T-helper 1 cell treated with Interleukin-12 subunit alpha and Interleukin-12 subunit beta and Interleukin-4 antibody, amounts not matched to agents 30 ng/mL and 1 ng/mL, for 36 hours (primary cell): ENCODE measurements at regions not wholly inside any gene's neighbourhood (a gene's known extent, or its start where the extent isn't known, plus 50 kb on each side); places are given as distances from the start of the nearest gene placed in this dataset.

Experiments
- intact Hi-C: fragments of 100-400 bp; cut with micrococcal nuclease; formaldehyde crosslinking; loops from one replicate; pipeline ENCODE4 v1.15.1; 2024

GRCh38 chr5:3284506-3284905 lies 311.1 kb upstream of the IRX1 start:
- intact Hi-C loops = no loop called here

GRCh38 chr5:3282841-3283240 lies 312.8 kb upstream of the IRX1 start:
- intact Hi-C loops = no loop called here

- intact Hi-C loops = no loop called here
These were observed 314.3 kb upstream of the IRX1 start for GRCh38 chr5:3281366-3281765.

- intact Hi-C loops = no loop called here
These were observed 317.0 kb upstream of the IRX1 start for GRCh38 chr5:3278643-3279042.

- intact Hi-C loops = no loop called here
These were observed 317.9 kb upstream of the IRX1 start for GRCh38 chr5:3277590-3278196.

- intact Hi-C loops = no loop called here
These were observed 318.7 kb upstream of the IRX1 start for GRCh38 chr5:3276896-3277295.

- intact Hi-C loops = no loop called here
These were observed 326.1 kb upstream of the IRX1 start for GRCh38 chr5:3269395-3270169.

GRCh38 chr5:3268760-3269330 lies 326.8 kb upstream of the IRX1 start:
- intact Hi-C loops = no loop called here

- intact Hi-C loops = no loop called here
These were observed 328.8 kb upstream of the IRX1 start for GRCh38 chr5:3266861-3267260.

- intact Hi-C loops = no loop called here
These were observed 329.7 kb upstream of the IRX1 start for GRCh38 chr5:3265936-3266335.

- intact Hi-C loops = no loop called here
These were observed 330.3 kb upstream of the IRX1 start for GRCh38 chr5:3265131-3265885.

- intact Hi-C loops = no loop called here
These were observed 333.2 kb upstream of the IRX1 start for GRCh38 chr5:3262451-3262850.

- intact Hi-C loops = no loop called here
These were observed 334.6 kb upstream of the IRX1 start for GRCh38 chr5:3261081-3261480.

GRCh38 chr5:3258050-3258449 lies 337.6 kb upstream of the IRX1 start:
- intact Hi-C loops = no loop called here

GRCh38 chr5:3252235-3252634 lies 343.4 kb upstream of the IRX1 start:
- intact Hi-C loops = no loop called here

- intact Hi-C loops = no loop called here
These were observed 343.8 kb upstream of the IRX1 start for GRCh38 chr5:3251784-3252183.

GRCh38 chr5:3249401-3249800 lies 346.2 kb upstream of the IRX1 start:
- intact Hi-C loops = no loop called here

- intact Hi-C loops = no loop called here
These were observed 358.3 kb upstream of the IRX1 start for GRCh38 chr5:3237276-3237868.

- intact Hi-C loops = no loop called here
These were observed 361.1 kb upstream of the IRX1 start for GRCh38 chr5:3234566-3234965.

- intact Hi-C loops = no loop called here
These were observed 364.7 kb upstream of the IRX1 start for GRCh38 chr5:3230941-3231340.

GRCh38 chr5:3230254-3230653 lies 365.4 kb upstream of the IRX1 start:
- intact Hi-C loops = no loop called here
